ENCODE measurements at regions not wholly inside any gene's neighbourhood (a gene's known extent, or its start where the extent isn't known, plus 50 kb on each side); places are given as distances from the start of the nearest gene placed in this dataset.
"Not testable (repeated sequence)": the region's sequence is repeated elsewhere in the genome, so short reads cannot be mapped to it uniquely, and the experiment has no call there.

- not testable (repeated sequence) for TF ChIP-seq ESRRG (CRISPR knock-in tag; IDR thresholded peaks at IDR 0.05); PATZ1 (CRISPR knock-in tag; IDR thresholded peaks at IDR 0.05; ENCODE audit: borderline replicate concordance); CREB5 (CRISPR knock-in tag; IDR thresholded peaks at IDR 0.05; ENCODE audit: low read depth); ZNF8 (CRISPR knock-in tag; IDR thresholded peaks at IDR 0.05); ZFP30 (CRISPR knock-in tag; IDR thresholded peaks at IDR 0.05); CSDC2 (CRISPR knock-in tag; IDR thresholded peaks at IDR 0.05); ZNF565 (CRISPR knock-in tag; conservative IDR thresholded peaks at IDR 0.05; ENCODE audit: low read depth); PPARA (CRISPR knock-in tag; IDR thresholded peaks at IDR 0.05; ENCODE audit: borderline replicate concordance); POU6F1 (CRISPR knock-in tag; IDR thresholded peaks at IDR 0.05; ENCODE audit: borderline replicate concordance, low read depth); RARB (CRISPR knock-in tag; IDR thresholded peaks at IDR 0.05); ZNF70 (CRISPR knock-in tag; IDR thresholded peaks at IDR 0.05); ZFP3 (CRISPR knock-in tag; IDR thresholded peaks at IDR 0.05); ISL1 (CRISPR knock-in tag; IDR thresholded peaks at IDR 0.05); GLIS3 (CRISPR knock-in tag; IDR thresholded peaks at IDR 0.05)
Observed at GRCh38 chrX:90521284-90521683, 599.6 kb downstream of the TGIF2LX start.

Data from SK-N-SH treated with all-trans-retinoic acid at 6 μM for 48 hours (cell line).